Activated CD8-positive, alpha-beta memory T cell treated with anti-CD3 and anti-CD28 coated beads, Interleukin-2, amount 50 U/mL, for 48 hours (primary cell): ENCODE measurements at regions not wholly inside any gene's neighbourhood (a gene's known extent, or its start where the extent isn't known, plus 50 kb on each side); places are given as distances from the start of the nearest gene placed in this dataset.
"Not testable (repeated sequence)": the region's sequence is repeated elsewhere in the genome, so short reads cannot be mapped to it uniquely, and the experiment has no call there.

ENCODE experiments used
- DNase-seq: peaks from one replicate; pipeline ENCODE4 v3.0.0-alpha.2; 2020

DNA sequence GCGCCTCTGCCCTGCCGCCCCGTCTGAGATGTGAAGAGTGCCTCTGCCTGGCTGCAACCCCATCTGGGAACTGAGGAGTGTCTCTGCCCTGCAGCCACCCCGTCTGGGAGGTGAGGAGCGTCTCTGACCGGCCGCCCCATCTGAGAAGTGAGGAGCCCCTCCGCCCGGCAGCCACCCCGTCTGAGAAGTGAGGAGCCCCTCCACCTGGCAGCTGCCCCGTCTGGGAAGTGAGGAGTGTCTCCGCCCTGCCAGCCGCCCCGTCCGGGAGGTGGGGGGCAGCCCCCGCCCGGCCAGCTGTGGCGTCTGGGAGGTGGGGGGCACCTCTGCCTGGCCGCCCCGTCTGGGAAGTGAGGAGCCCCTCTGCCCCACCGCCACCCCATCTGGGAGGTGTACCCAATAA is 110.4 kb downstream of the PRKAB2 start:
- not testable (repeated sequence) for DNase-seq

DNA sequence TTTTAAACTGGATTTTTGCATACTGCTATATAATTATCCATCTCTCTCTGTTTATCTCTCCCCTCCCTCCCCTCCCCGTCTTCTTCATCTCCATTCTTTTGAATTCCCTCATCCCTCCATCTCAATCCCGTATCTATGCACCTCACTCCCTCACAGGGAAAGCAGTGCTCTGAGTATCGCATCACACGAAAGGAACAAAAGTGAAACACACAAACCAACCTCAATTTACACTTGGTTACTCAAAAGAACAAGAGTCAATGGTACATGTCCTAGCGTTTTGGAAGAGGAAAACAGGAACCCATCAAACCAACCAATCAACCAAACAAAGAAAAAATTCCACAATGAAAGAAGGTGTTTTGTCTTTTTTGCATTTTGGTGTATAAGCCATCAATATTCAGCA is 115.1 kb downstream of the NBPF12 start:
- no peak for DNase-seq

DNA sequence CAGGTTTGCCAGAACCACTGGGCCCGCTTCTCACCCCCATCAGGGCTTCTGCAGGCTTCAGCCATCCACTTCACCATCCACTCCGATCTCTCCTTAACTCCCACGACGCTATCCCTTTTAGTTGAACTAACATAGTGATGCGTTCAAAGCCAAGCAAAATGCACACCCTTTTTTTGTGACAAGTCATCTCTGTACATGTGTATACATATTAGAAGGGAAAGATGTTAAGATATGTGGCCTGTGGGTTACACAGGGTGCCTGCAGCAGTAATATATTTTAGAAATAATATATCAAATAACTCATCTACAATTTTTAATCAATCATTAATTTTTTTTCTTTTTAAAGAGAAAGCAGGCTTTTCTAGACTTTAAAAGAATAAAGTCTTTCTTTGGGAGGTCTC is 114.6 kb downstream of the NBPF12 start:
- no peak for DNase-seq

DNA sequence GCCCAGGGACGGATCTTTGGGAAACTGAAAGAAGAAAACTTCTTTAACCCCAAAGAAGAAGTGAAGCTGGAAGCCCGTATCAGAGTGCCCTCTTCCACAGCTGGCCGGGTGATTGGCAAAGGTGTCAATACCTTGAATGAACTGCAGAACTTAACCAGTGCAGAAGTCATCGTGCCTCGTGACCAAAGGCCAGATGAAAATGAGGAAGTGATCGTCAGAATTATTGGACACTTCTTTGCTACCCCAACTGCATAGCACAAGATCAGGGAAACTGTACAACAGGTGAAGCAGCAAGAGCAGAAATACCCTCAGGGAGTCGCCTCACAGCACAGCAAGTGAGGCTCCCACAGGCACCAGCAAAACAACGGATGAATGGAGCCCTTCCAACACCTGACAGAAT is 114.0 kb downstream of the NBPF12 start:
- no peak for DNase-seq

DNA sequence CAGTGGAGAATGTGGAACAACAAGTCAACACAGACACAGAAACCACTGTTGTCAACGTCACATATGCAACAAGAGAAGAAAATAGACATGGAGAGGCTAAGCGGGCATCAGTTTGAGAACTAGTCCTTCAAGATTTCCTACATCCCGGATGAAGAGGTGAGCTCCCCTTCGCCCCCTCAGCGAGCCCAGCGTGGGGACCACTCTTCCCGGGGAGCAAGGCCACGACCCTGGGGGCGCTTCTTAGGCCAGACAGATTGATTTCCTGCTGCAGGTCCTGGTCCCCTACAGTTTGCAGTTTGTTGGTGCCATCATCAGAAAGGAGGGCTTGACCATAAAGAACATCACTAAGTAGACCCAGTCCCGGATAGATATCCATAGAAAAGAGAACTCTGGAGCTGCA is 113.0 kb downstream of the NBPF12 start:
- no peak for DNase-seq

DNA sequence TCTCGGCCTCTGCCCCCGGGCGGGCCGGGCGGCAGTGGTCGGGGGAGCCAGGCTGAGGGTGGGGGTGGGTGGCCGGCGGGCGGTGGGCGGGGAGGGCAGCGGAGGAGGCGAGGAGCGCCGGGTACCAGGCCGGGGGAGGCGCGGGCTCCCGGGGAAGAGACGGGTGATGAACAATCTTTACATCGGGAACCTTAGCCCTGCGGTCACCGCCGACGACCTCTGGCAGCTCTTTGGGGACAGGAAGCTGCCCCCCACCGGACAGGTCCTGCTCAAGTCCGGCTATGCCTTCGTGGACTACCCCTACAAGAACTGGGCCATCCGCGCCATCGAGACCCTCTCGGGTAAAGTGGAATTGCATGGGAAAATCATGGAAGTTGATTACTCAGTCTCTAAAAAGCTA is 112.5 kb downstream of the NBPF12 start:
- DNase-seq: no peak

DNA sequence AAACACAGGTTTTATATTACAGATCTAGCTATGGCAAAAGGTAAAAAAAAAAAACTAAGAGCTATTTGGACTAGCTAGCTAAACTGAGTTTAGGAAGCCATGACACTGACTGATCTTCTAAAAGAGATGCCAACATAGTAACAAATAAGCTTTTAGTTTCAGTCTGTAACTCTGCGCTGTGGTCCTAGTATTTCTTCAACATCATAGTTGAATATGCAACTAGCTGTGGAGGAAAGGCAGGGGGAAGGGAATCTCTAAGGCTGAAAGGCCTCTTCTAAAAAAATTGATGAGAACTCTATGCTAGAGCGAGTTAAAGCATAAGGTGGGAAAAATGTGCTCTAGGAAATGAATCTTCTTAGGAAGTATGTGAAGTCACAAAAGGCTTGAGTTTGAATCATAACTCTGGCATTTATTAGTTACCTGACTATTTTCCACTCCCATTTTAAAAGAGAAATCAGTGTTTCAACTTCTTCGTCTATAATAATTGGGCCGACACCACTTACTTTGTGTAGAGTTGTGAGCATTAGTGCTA is 108.8 kb downstream of the NBPF12 start:
- not testable (repeated sequence) for DNase-seq

DNA sequence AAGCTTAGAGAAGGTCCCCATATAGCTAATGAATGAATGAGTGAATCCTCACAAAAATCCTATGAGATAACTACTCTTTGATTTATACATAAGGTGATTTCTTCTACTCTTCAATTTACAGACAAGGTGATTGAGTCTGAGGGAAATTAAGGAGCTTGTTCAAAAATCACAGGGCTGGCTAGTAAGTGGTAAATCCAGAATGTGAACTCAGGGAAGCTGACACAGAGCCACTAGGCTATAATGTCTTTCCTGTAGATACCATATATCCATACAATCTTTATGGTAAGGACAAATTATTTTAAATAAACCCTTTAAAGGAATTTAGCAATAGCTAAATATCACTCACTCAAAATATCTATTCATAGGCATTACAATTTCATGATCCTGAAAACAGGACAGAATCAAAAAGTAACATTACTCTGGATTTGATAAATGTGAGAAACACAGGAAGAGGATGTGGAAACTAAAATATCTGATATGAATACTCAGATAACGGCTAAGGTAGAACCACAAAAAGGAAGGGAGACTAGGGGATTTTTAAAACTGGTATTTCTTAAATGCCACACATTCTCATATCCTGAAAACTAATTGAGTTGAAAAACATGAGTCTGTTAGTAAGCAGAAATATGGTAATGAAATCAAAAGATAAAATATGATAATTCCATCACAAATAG is 108.2 kb downstream of the NBPF12 start:
- no peak for DNase-seq
